Sigmoid colon (tissue), 6 donors: ENCODE measurements at regions not wholly inside any gene's neighbourhood (a gene's known extent, or its start where the extent isn't known, plus 50 kb on each side); places are given as distances from the start of the nearest gene placed in this dataset.

Experiments
- DNase-seq: peaks from one replicate; pipeline ENCODE4 v3.0.0-alpha.2; 2019
- H3K27ac ChIP-seq, 4 donors: fragments of 200-600 bp; sonication (generic); one replicate each; pipeline ENCODE4 v1.5.1; 2016 to 2019; ENCODE audit warnings: mild to moderate bottlenecking in 1 of 4
- H3K27me3 ChIP-seq, 3 donors: fragments of 200-600 bp; sonication (generic); one replicate each; pipeline ENCODE4 v1.5.1; 2019; ENCODE audit warnings: mild to moderate bottlenecking in 1 of 3
- H3K36me3 ChIP-seq, 4 donors: fragments of 200-600 bp; sonication (generic); one replicate each; pipeline ENCODE4 v1.5.1; 2016 to 2019
- H3K4me1 ChIP-seq, 4 donors: fragments of 200-600 bp; sonication (generic); one replicate each; pipeline ENCODE4 v1.5.1; 2017 to 2019
- H3K4me3 ChIP-seq, 4 donors: fragments of 200-600 bp; sonication (generic); one replicate each; pipeline ENCODE4 v1.5.1; 2017 to 2019; ENCODE audit warnings: mild to moderate bottlenecking in 2 of 4, moderate library complexity in 1 of 4
- H3K9me3 ChIP-seq, 4 donors: fragments of 200-600 bp in 3 of 4; sonication (generic) in 3 of 4; one replicate each; pipeline versions ENCODE4 v1.5.1 to v1.6.1; 2013 to 2019
- CTCF ChIP-seq, 4 experiments: fragments of 450-650 bp in 3 of 4; fragments of 200-600 bp in 1 of 4; IDR thresholded peaks; one replicate each; pipeline ENCODE4 v1.5.1; 2016 to 2019; ENCODE audit warnings: antibody characterized with exemption in 4 of 4, mild to moderate bottlenecking in 3 of 4, moderate library complexity in 2 of 4
- EP300 ChIP-seq, 4 donors: sonication (generic); formaldehyde crosslinking; IDR thresholded peaks; one replicate each; pipeline ENCODE4 v1.6.1; 2017; ENCODE audit warnings: antibody characterized with exemption in 4 of 4
- POLR2A ChIP-seq, 2 donors: fragments of 450-650 bp; IDR thresholded peaks; one replicate each; pipeline ENCODE4 v1.6.1; 2016; ENCODE audit warnings: antibody characterized with exemption in 2 of 2, mild to moderate bottlenecking in 2 of 2, moderate library complexity in 2 of 2
- POLR2AphosphoS5 ChIP-seq, 4 donors: sonication (generic); formaldehyde crosslinking; IDR thresholded peaks; one replicate each; pipeline ENCODE4 v1.6.1; 2017; ENCODE audit warnings: antibody characterized with exemption in 4 of 4
- WGBS, 2 donors: extraction: QIAGEN DNeasy Blood & Tissue Kit; methylation state at CpG; one replicate each; pipeline ENCODE4 v1.1.7; 2013; 5-methylcytosine and 5-hydroxymethylcytosine counted together
- intact Hi-C: fragments of 100-400 bp; cut with DNase I; formaldehyde crosslinking; loops from one replicate; pipeline ENCODE4 v1.15.1; 2023
- donor health status: healthy with polysubstance abuse.
- donor health status: healthy.

- no peak for TF ChIP-seq POLR2AphosphoS5 (IDR thresholded peaks at IDR 0.05)
- no peak for TF ChIP-seq POLR2A (IDR thresholded peaks at IDR 0.05)
- TF ChIP-seq EP300 (IDR thresholded peaks at IDR 0.05), result no peak
- no peak for TF ChIP-seq CTCF (IDR thresholded peaks at IDR 0.05)
- 84 to 91% methylated on average over 15 of the region's 15 CpGs for WGBS, 2 donors
- DNase-seq, result no peak
- intact Hi-C loops, result no loop called here
- Histone ChIP-seq H3K9me3 (no peaks in the 10 kb centered on the region), H3K36me3 (no peaks in the 10 kb centered on the region), H3K4me1 (no peaks in the 10 kb centered on the region), H3K27me3 (no peaks in the 10 kb centered on the region), H3K4me3 (no peak overlapping the region), H3K27ac (no peak overlapping the region)
Observed at GRCh38 chr15:31526916-31527690, 200.5 kb downstream of the KLF13 start.

GRCh38 chr15:31528846-31529245, 202.2 kb downstream of the KLF13 start:
- no peaks in the 10 kb centered on the region for H3K27me3 ChIP-seq
- no peak for DNase-seq
- no peak overlapping the region for H3K4me3 ChIP-seq
- H3K36me3 ChIP-seq, result no peaks in the 10 kb centered on the region
- H3K9me3 ChIP-seq, result no peaks in the 10 kb centered on the region
- WGBS, 2 donors, result 95 to 97% methylated on average over 2 of the region's 2 CpGs
- no peak overlapping the region for H3K27ac ChIP-seq
- intact Hi-C loops, result no loop called here
- TF ChIP-seq POLR2A (IDR thresholded peaks at IDR 0.05), result no peak
- no peak for TF ChIP-seq EP300 (IDR thresholded peaks at IDR 0.05)
- TF ChIP-seq CTCF (IDR thresholded peaks at IDR 0.05), result no peak
- no peak for TF ChIP-seq POLR2AphosphoS5 (IDR thresholded peaks at IDR 0.05)
- H3K4me1 ChIP-seq, result no peaks in the 10 kb centered on the region

- H3K36me3 ChIP-seq, result no peaks in the 10 kb centered on the region
- intact Hi-C loops, result no loop called here
- H3K9me3 ChIP-seq, result no peaks in the 10 kb centered on the region
- H3K4me1 ChIP-seq, result no peaks in the 10 kb centered on the region
- no peak overlapping the region for H3K4me3 ChIP-seq
- H3K27ac ChIP-seq, result no peak overlapping the region
- TF ChIP-seq CTCF (IDR thresholded peaks at IDR 0.05) (no peak), EP300 (IDR thresholded peaks at IDR 0.05) (no peak), POLR2A (IDR thresholded peaks at IDR 0.05) (no peak), POLR2AphosphoS5 (IDR thresholded peaks at IDR 0.05) (no peak)
- WGBS, 2 donors, result 83 to 90% methylated on average over 14 of the region's 14 CpGs
- no peaks in the 10 kb centered on the region for H3K27me3 ChIP-seq
- no peak for DNase-seq
Observed at GRCh38 chr15:31537770-31538592, 211.3 kb downstream of the KLF13 start.

- Histone ChIP-seq H3K9me3 (no peaks in the 10 kb centered on the region), H3K4me3 (no peak overlapping the region), H3K27me3 (no peaks in the 10 kb centered on the region), H3K36me3 (no peaks in the 10 kb centered on the region), H3K27ac (no peak overlapping the region), H3K4me1 (no peaks in the 10 kb centered on the region)
- no peak for DNase-seq
- TF ChIP-seq EP300 (IDR thresholded peaks at IDR 0.05), result no peak
- TF ChIP-seq POLR2AphosphoS5 (IDR thresholded peaks at IDR 0.05), result no peak
- no peak for TF ChIP-seq CTCF (IDR thresholded peaks at IDR 0.05)
- TF ChIP-seq POLR2A (IDR thresholded peaks at IDR 0.05), result no peak
- 92 to 94% methylated on average over 2 of the region's 2 CpGs for WGBS, 2 donors
- intact Hi-C loops, result no loop called here
Observed at GRCh38 chr15:31540633-31541032, 214.0 kb downstream of the KLF13 start.
